Lower leg skin (tissue), 3 donors: ENCODE measurements at regions not wholly inside any gene's neighbourhood (a gene's known extent, or its start where the extent isn't known, plus 50 kb on each side); places are given as distances from the start of the nearest gene placed in this dataset.

ENCODE experiments used
- POLR2A ChIP-seq, 2 donors: fragments of 450-650 bp; IDR thresholded peaks; one replicate each; pipeline ENCODE4 v1.6.1; 2016 to 2017; ENCODE audit warnings: antibody characterized with exemption in 2 of 2, mild to moderate bottlenecking in 1 of 2, moderate library complexity in 1 of 2
- TF ChIP-seq, protein P1 (sequence below), 3 donors: fragments of 450-650 bp; IDR thresholded peaks; one replicate each; pipeline ENCODE4 v1.5.1; 2016; ENCODE audit warnings: antibody characterized with exemption in 3 of 3, mild to moderate bottlenecking in 3 of 3, moderate library complexity in 2 of 3

DNA sequence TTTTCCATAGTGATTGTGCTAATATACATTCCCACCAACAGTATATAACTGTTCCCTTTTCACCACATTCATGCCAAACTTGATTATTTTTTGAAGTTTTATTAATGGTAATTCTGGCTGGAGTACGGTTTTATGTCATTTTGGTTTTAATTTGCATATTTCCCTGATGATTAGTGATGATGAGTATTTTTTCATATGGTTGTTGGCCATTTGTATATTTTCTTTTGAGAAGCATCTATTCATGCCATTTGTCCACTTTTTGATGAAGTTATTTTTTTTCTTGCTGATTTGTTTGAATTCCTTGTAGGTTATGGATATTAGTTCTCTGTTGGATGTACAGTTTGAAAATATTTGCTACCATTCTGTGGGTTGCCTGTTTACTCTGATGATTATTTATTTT, 484.4 kb upstream of the SPRY2 start:
- no peak for TF ChIP-seq POLR2A (IDR thresholded peaks at IDR 0.05)
- TF ChIP-seq, protein P1, sequence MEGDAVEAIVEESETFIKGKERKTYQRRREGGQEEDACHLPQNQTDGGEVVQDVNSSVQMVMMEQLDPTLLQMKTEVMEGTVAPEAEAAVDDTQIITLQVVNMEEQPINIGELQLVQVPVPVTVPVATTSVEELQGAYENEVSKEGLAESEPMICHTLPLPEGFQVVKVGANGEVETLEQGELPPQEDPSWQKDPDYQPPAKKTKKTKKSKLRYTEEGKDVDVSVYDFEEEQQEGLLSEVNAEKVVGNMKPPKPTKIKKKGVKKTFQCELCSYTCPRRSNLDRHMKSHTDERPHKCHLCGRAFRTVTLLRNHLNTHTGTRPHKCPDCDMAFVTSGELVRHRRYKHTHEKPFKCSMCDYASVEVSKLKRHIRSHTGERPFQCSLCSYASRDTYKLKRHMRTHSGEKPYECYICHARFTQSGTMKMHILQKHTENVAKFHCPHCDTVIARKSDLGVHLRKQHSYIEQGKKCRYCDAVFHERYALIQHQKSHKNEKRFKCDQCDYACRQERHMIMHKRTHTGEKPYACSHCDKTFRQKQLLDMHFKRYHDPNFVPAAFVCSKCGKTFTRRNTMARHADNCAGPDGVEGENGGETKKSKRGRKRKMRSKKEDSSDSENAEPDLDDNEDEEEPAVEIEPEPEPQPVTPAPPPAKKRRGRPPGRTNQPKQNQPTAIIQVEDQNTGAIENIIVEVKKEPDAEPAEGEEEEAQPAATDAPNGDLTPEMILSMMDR (IDR thresholded peaks at IDR 0.05) = no peak
